LNCAP (cell line): ENCODE measurements at regions not wholly inside any gene's neighbourhood (a gene's known extent, or its start where the extent isn't known, plus 50 kb on each side); places are given as distances from the start of the nearest gene placed in this dataset.

Experiments
- TF ChIP-seq, protein P1 (sequence below): fragments of 450-650 bp; IDR thresholded peaks from 2 replicates; pipeline ENCODE4 v1.5.1; 2017; ENCODE audit warnings: mild to moderate bottlenecking

DNA sequence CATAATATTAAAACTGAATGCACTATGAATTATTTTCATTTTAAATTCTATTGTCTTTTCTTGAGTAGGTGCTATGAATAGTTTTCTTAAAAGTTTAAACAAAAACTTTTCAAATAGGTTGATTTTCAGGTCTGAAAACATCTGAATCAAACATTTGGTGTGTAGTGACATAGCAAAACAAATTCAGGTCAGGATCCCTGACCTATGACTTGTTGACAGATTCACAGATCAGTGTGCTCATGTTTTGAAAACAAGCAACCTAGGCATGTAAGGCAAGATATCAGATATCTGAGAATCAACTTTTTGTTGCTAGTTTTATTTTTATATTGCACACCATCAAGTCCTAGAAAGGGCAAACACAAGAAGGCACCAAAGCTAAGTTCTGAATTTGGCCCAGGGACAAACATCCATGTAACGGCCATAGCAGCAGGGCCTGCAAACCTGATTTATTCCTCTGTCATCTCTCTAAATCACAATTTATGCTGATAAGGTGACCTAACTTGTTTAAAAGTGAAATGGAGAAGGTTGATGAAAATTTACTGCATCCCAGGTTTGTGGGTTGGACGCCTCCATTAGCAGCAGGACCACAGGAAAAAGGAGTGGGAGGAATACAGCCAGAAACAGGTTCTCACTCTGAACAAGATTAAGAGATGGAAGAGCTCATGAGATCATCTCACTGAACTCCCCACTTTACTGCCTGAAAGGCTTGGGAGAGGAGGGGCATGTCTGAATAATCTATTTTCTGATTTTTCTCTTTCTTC lies 337.7 kb downstream of the KCNRG start:
- TF ChIP-seq, protein P1, sequence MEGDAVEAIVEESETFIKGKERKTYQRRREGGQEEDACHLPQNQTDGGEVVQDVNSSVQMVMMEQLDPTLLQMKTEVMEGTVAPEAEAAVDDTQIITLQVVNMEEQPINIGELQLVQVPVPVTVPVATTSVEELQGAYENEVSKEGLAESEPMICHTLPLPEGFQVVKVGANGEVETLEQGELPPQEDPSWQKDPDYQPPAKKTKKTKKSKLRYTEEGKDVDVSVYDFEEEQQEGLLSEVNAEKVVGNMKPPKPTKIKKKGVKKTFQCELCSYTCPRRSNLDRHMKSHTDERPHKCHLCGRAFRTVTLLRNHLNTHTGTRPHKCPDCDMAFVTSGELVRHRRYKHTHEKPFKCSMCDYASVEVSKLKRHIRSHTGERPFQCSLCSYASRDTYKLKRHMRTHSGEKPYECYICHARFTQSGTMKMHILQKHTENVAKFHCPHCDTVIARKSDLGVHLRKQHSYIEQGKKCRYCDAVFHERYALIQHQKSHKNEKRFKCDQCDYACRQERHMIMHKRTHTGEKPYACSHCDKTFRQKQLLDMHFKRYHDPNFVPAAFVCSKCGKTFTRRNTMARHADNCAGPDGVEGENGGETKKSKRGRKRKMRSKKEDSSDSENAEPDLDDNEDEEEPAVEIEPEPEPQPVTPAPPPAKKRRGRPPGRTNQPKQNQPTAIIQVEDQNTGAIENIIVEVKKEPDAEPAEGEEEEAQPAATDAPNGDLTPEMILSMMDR = no peak

DNA sequence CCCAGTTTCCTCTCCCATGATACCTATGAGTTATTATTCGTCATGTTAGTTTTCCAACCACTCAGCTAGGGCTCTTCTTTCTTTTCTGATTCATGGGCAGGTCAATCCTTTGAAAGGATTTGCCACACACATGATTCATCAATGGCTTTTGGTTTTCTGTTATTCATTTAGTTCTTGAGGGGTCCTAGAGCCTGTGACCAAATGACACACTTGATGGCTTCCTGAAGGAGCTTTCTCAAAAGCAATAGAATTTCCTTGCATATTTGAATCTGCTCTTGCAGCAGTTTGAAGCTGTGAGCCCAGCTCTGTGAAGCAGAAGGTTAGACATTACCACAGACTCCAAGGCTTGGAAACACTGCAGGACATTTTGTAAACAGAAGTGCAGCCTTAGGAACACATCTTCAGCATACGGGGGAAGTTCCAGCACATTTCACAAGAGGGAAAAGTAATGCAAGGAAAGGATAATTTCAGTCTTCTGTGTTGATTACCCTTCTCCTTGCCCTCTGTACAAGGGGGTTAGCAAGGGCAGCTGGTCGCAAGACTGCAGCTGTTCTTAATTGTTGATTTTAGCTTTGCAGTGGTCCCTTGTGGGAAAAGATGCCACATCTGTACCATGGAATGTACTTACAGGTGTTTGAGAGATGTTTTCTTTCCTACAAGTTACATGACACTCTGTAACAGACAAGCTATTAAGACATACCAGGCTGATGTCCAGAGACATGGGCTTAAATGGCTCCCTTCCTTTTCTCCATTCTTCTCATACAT lies 338.6 kb downstream of the KCNRG start:
- TF ChIP-seq, protein P1 = no peak

DNA sequence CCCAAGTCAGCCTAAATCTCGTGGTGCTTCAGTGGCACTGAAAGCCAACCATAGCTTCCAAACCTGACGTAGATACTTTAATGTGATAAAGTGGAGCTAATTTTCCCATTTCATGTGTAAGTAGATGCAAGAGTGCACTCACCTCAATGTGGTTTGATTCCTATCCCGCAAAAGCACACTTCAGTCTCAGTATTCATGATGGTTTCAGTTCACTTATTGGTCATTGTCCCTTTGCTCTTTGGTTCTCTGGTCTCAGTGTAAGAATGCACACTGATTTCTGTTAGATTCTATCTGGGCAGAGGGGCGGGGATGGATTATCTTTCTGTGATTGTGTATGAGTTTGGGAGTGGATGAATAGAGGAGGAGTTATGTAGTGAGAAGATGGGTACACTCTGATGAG lies 340.6 kb downstream of the KCNRG start:
- TF ChIP-seq, protein P1 = no peak

DNA sequence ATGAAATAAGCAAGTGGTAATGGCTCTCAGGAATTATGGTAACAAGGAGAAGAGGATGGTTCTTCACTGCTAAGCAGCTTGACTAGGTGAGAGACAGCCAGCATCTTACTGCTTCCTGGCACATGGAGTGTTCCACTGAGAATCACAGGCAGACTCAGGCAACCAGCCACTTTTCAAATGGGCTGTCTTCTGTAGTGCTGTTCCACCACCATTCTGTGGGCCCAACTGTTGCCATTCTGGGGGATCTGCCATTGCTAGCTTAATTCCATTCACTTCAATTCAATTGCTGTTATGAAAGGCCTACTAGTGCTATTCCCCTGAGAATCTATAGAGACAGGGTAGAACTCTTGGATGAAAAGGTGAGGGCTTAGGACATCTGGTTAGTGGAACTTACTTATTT lies 341.9 kb downstream of the KCNRG start:
- TF ChIP-seq, protein P1 = no peak

DNA sequence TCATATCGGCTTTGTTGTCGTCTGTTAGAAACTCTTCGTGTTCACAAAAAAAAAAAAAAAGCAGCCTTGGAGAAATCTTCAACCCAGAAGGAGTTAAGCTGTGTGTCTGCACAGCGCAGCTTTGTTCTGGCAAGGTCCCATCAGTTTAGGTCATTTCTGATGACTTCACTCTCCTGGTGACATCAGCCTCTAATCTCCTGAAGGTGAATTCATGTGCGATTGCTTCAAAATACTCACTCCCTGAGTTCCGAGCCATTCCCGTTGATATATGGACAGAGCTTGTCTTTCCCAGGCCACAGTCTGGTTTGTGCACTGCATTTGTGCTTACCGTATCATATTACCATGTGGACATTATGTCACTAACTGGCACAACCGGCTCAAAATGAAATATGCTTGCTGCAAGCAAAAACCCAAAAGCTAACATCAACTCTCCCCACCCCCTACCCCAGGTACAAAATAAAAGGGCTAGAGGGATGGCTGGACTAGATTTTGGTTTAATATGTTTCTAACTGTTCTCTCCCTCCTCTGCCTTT lies 342.4 kb downstream of the KCNRG start:
- TF ChIP-seq, protein P1 = no peak

DNA sequence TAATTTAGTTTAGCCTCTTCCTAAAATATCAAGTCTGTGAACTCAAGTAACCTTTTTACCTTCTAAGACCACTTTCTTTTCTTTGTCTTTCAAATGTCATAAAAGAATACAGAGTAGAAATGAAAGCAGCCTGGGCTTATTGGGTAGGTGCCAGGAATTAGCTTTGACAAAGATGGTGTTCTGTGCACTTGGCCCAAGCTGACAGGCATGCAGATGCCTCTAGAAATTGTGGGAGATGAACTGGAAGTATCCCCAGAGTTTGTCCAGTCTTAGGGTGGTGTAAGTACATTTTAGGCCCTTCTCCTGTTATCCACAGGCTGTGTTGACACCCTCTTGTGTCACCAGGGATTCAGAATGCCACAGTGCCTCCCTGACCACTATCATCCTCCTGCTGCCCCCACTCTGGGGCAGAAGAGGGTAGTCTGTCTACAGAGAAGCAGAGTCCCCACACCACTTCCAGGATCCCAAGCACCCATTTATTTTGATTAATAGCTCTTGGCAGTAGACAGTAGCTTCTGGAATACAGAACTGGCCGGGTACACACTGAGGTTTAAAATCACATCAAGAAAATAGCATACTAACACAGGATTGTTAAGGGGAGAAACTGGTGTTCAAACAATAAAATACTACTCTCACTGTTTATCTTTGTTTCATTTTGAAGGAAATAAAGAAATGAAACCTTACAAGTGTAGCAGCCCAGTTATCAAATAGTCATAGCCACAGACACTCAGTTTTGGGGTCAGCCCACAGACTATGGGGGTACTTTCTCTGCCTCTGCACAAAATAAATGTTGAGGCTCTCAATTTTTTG lies 343.2 kb downstream of the KCNRG start:
- TF ChIP-seq, protein P1 = no peak

DNA sequence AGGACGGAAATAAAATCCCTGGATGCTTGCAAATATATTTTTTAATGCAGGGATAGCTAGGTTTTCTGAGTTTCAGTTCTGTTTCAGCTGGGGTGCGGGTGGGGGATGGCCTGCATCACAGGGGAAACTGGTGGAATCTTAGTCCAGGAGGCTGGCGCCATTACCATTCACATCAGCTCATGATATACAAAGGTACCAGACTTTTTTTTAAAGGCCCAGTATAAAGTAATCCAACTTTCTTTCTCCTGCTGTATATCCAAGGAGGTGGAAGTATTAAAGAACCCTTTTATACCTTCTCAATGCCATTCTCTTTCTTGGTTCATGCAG lies 343.8 kb downstream of the KCNRG start:
- TF ChIP-seq, protein P1 = no peak
